HG03196 (cell line): ENCODE measurements at regions not wholly inside any gene's neighbourhood (a gene's known extent, or its start where the extent isn't known, plus 50 kb on each side); places are given as distances from the start of the nearest gene placed in this dataset.

Source experiments
- ATAC-seq: cut with Tn5 transposase; IDR thresholded peaks from one replicate; pipeline ENCODE4 v1.9.1; 2021; ENCODE audit not compliant: unreplicated experiment

GRCh38 chr6:156383059-156383458 is 394.1 kb upstream of the ARID1B start:
- ATAC-seq, result no peak

- ATAC-seq, result no peak
Observed at GRCh38 chr6:156379392-156380289, 397.5 kb upstream of the ARID1B start.

GRCh38 chr6:156378853-156379252 is 398.3 kb upstream of the ARID1B start:
- no peak for ATAC-seq

- no peak for ATAC-seq
Observed at GRCh38 chr6:156376091-156376490, 401.1 kb upstream of the ARID1B start.

- no peak for ATAC-seq
Observed at GRCh38 chr6:156359912-156360311, 417.3 kb upstream of the ARID1B start.

GRCh38 chr6:156352861-156353260 is 424.3 kb upstream of the ARID1B start:
- no peak for ATAC-seq

- ATAC-seq, result no peak
Observed at GRCh38 chr6:156351346-156351966, 425.7 kb upstream of the ARID1B start.

GRCh38 chr6:156350337-156350736 is 426.8 kb upstream of the ARID1B start:
- ATAC-seq, result no peak

- ATAC-seq, result no peak
Observed at GRCh38 chr6:156348849-156349248, 428.3 kb upstream of the ARID1B start.

GRCh38 chr6:156348424-156348823 is 428.8 kb upstream of the ARID1B start:
- ATAC-seq, result no peak

- ATAC-seq, result no peak
Observed at GRCh38 chr6:156347656-156348055, 429.5 kb upstream of the ARID1B start.

GRCh38 chr6:156347246-156347645 is 429.9 kb upstream of the ARID1B start:
- ATAC-seq, result no peak

- ATAC-seq, result no peak
Observed at GRCh38 chr6:156345700-156346099, 431.5 kb upstream of the ARID1B start.

- no peak for ATAC-seq
Observed at GRCh38 chr6:156344491-156344890, 432.7 kb upstream of the ARID1B start.

- ATAC-seq, result no peak
Observed at GRCh38 chr6:156337801-156338200, 439.4 kb upstream of the ARID1B start.

- ATAC-seq, result no peak
Observed at GRCh38 chr6:156336733-156337132, 440.4 kb upstream of the ARID1B start.

- no peak for ATAC-seq
Observed at GRCh38 chr6:156336089-156336488, 441.1 kb upstream of the ARID1B start.

- ATAC-seq, result no peak
Observed at GRCh38 chr6:156334966-156335365, 442.2 kb upstream of the ARID1B start.

- ATAC-seq, result no peak
Observed at GRCh38 chr6:156319707-156320106, 457.5 kb upstream of the ARID1B start.

- no peak for ATAC-seq
Observed at GRCh38 chr6:156316583-156317125, 460.5 kb upstream of the ARID1B start.

- no peak for ATAC-seq
Observed at GRCh38 chr6:156315146-156315545, 462.0 kb upstream of the ARID1B start.

- ATAC-seq, result no peak
Observed at GRCh38 chr6:156313037-156313436, 464.1 kb upstream of the ARID1B start.
